GM12891 (cell line): ENCODE measurements at regions not wholly inside any gene's neighbourhood (a gene's known extent, or its start where the extent isn't known, plus 50 kb on each side); places are given as distances from the start of the nearest gene placed in this dataset.

Experiments
- DNase-seq: peaks from one replicate; pipeline ENCODE4 v3.0.0; 2011; ENCODE audit warnings: low spot score; ENCODE audit not compliant: insufficient read length
- FAIRE-seq: peaks from 2 replicates; lab custom pipeline; 2011; peaks lifted over from hg19 to GRCh38; lab: Jason Lieb, UNC
- PAX5 ChIP-seq: IDR thresholded peaks from 2 replicates; pipeline ENCODE4 v1.6.1; 2011; ENCODE audit warnings: low read length, moderate library complexity, mild to moderate bottlenecking; ENCODE audit not compliant: insufficient read depth, severe bottlenecking
- POLR2A ChIP-seq: IDR thresholded peaks from 2 replicates; pipeline ENCODE4 v1.6.1; 2011; ENCODE audit warnings: low read depth, low read length, control low read depth
- POLR2AphosphoS5 ChIP-seq: IDR thresholded peaks from 2 replicates; pipeline ENCODE4 v1.6.1; 2011; ENCODE audit warnings: low read depth, low read length, control low read depth
- POU2F2 ChIP-seq: IDR thresholded peaks from 2 replicates; pipeline ENCODE4 v1.6.1; 2011; ENCODE audit warnings: low read depth, mild to moderate bottlenecking, control low read depth, low read length, moderate library complexity
- SPI1 ChIP-seq: IDR thresholded peaks from 2 replicates; pipeline ENCODE4 v1.6.1; 2011; ENCODE audit warnings: low read depth, low read length, control low read depth
- TAF1 ChIP-seq: IDR thresholded peaks from 2 replicates; pipeline ENCODE4 v1.6.1; 2011; ENCODE audit warnings: low read depth, low read length, control low read depth

DNA sequence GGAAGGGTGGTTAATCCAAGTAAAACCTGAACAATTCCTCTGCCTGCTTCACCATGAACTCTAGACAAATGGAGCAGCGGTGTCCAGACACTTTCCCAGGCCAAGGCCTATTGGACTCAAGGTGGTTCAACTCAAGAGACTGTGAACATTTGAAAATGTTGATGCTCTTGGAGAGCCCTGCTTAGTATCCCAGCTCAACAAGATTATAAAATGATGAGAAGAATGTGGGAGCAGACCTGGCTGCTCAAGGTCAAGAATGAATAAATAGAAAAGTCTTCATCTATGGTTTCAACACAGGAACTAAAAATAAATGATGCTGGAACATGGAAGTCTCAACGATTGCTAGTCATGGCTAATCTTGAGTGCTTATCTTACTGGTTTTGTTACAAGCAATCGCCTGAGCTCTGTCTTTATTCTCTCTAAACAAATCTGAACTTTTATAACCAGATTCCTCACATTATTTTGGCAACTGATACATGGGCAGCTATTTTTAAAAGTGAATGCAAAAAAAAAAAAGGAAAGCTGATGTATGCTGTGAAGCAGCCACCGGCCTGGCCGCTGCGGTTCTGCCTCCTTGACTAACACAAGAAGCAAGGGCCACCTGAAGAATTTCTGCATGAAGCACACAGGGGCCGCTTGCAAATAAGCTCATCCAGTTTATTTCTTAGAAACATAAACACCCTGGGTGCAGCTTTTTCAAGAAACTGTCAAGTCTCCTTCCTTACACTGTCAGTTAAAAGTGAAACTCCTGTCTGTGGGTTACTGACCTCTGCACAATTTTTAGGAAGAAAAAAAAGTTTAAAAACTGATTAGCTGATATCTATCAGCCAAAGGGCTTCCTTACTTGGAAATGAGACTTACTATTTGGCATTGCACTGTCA, 120.1 kb upstream of the ARHGEF3 start:
- FAIRE-seq = peak; percentile 70
- TF ChIP-seq PAX5 (no peak), TAF1 (no peak), POU2F2 (no peak), POLR2AphosphoS5 (no peak), POLR2A (no peak), SPI1 (no peak)
- no peak for DNase-seq

DNA sequence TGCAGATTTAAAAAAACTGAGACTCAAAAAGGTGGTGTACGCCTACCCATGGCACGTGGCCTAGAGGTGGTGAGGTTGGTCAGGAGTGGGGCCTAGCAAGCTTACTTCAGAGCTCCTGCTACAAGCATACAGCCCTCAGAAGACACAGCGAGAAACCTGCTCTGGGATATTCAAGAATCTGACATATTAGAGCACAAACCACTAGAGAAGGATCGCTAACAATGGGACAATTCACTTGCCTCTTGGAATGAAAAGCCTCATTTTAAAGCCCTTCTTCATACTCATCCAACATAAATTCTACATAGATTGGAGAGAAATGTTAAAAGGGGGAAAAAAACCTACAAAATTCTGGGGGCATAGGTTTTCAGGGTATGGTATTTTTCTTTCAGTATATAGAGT, 118.0 kb upstream of the ARHGEF3 start:
- no peak for FAIRE-seq
- TF ChIP-seq SPI1 (no peak), TAF1 (no peak), POLR2A (no peak), POLR2AphosphoS5 (no peak), POU2F2 (no peak), PAX5 (no peak)
- no peak for DNase-seq

DNA sequence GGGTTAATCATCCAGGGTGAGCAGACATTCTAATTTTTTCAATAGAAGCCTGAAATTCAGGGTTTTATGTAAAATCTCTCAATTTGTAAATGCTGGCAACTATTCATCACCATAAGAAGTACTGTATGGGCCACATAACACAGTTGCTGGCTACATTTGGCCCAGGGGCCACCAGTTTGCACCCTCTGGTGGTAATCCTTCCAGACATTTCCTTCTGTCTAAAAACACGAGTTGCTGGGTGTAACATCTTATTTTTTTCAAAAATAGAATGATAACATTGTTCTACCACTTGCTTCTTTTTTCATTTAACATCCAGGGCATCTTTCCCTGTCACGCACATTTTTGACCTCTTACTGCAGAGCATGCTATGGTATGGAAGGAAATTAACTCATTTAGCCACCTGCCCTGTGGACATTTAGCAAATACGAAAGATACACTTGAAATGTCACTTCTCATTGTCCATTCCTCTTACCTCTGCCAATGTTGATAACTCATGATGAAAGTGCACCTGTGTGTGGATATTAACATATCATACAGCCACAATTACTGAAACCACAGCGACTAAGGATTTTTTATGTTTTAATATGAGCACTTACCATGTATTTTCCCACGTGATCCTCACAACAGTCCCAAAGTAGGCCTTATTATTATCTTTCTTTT, 117.5 kb upstream of the ARHGEF3 start:
- peak; percentile 93 for FAIRE-seq
- DNase-seq = no peak
- TF ChIP-seq POU2F2 (no peak), POLR2A (no peak)

DNA sequence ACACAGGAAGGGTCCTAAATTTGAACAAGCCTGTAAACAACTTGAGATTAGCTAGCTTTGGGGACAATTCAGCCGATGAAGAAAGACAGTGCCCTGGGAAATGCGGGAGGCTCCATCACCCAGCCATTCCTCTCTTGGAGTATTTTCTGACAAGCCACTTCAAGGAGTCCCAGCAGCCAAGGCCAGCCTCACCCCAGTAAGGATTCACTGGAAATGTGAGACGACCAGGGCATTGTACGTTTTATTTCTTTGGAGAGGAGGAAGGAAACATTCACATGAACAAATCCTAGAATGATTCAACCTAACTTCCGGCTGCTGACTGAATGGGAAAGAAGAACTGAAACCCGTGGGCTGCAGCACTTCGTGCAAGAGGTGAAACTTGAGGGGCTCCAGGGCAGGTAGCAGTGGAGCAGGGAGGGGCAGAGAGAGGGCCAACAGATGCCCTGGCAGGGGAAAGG, 116.4 kb upstream of the ARHGEF3 start:
- DNase-seq = peak; percentile 20
- FAIRE-seq = no peak
- TF ChIP-seq PAX5 (no peak), TAF1 (no peak), POU2F2 (peak; percentile 91), SPI1 (peak; percentile 99), POLR2AphosphoS5 (no peak)

DNA sequence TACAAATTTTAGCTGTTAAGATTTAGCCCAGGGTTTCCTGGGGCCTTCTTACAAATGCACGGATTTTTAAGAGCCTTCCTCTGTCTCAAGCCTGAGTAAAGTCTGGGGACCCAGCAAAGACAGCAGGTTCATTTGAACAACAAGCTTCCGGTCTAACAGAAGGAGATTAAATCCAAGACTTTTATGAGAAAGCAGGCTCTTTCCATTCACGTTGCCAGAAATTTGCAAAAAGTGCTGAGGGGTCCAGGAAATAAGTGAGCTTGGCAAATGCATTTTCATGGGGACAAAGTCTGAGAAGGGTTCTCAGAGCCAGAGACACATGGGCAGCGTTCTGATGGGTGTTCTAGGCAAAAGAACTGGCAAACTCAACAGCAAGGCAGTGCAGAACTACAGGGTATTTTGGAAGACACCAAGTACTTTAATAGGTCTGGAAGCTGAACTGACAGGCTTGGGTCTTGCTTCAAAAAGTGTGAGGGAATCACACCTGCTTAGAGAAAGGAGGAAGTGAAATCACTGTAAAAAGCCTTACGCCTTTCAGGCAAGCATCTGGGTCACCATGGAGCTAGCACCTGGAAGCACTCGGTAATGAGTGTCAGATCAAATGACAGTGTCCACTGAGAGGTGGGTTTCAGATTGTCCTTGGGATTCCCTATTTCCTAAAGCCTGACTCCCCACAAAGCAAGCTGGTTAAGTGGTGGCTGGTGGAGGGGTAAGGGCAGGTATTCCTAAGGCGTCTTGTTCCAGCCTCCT, 115.8 kb upstream of the ARHGEF3 start:
- TF ChIP-seq TAF1 = no peak
- TF ChIP-seq POLR2A = 0 out of 2 replicates have a peak, but pooled peaks have one; percentile 5
- no peak for TF ChIP-seq POLR2AphosphoS5
- TF ChIP-seq POU2F2 = no peak
- no peak for TF ChIP-seq PAX5
- peak; percentile 100 for TF ChIP-seq SPI1
- DNase-seq (peak; percentile 15), FAIRE-seq (peak; percentile 98)

DNA sequence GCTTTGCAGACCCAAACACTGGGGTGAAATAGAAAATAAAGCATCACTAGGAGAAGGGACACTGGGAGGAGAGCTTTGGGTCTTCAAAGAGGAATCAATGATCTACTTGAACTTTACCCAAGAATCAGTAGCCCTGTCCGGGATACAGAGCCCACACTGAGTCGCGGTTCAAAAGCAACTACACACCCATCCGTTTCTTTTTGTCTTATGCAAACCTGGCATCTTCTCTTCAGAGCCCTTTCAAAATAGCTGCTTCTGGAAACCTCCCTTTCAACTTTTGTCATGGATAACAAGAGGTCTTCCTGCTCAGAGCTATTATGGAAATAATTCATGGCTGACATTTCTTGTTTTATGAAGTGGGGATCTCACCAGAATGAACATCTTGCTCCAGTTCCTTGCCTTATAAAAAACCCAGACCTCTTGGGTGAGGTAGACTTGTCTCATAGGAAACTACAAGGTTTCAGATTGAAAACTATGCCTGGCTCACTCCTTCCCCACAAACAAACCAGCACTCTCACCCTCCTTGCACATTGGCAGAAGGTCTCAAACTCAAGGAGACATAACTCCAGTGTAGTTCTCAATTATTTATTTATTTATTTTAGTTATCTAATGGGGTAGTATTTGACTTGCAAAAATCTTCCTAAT, 115.1 kb upstream of the ARHGEF3 start:
- DNase-seq (no peak), FAIRE-seq (peak; percentile 79)
- no peak for TF ChIP-seq POLR2A

DNA sequence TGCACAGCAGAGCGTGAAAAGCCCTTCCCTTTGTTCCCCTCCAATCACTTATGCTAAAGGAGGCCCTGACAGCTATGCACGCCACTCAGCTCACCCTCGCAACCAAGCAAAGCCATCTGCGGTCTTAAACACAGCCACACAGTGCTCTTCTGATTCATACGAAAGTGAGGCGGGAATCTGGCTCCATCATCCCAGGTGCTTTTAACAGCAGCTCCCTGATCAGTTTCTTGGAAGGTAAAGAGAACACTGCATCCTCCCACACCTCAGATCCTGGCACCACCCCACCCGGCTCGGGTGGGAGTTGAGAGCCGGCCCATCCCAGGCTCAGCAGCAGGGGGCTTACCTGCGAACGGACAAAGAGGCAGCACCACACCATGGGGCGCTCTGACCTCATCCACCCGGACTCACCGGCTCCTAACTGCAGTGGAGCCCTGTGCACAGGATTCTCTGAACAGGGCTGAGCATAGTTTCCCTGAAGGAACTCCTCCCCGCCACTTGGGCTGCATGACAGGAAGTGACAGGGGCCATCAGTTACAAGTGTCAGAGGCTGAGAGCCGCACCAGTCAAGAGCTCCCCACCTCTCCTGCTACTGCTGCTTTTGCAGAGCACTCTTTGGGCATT, 114.3 kb upstream of the ARHGEF3 start:
- DNase-seq = peak; percentile 29
- TF ChIP-seq POLR2A (peak; percentile 49; the same call in 1 of the 2 replicates), POLR2AphosphoS5 (no peak), SPI1 (0 out of 2 replicates have a peak, but pooled peaks have one; percentile 51), PAX5 (peak; percentile 66), TAF1 (peak; percentile 51; the same call in 1 of the 2 replicates), POU2F2 (peak; percentile 68; the same call in 1 of the 2 replicates)
- peak; percentile 95 for FAIRE-seq

DNA sequence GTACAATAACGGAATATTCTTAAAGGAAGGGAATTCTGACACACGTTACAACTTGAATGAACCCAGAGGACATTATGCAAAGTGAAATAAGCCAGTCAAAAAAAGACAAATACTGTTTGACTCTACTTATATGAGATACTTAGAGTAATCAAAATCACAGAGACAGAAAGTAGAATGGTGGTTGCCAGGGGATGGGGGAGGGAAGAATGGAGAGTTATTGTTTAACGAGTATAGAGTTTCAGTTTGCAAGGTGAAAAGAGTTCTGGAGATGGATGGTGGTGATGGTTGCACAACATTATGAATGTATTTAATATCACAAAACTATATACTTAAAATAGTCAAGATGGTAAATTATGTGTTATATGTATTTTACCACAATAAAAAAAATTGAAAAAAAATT, 112.9 kb upstream of the ARHGEF3 start:
- no peak for DNase-seq
- FAIRE-seq = peak; percentile 79

DNA sequence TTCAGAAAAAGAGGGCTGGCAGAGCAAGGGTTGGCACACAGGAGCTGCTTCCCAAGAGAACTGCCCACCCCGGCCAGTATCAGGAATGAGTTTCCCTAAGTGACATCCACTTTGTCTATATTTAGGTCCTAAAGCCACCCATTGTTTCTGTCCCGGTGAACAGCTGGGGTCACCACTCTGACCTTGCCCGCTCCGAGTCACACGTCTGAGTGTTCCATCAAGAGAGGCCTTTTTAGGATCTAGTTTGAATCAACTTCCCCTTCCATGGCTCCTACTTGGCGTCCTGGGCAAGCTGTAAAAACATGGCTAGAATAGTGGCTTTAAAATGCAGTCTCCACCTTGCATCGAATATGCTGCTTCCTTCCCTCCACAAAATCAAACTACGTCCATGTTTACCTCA, 109.6 kb upstream of the ARHGEF3 start:
- FAIRE-seq (no peak), DNase-seq (no peak)
- TF ChIP-seq PAX5 (no peak), POLR2AphosphoS5 (no peak), SPI1 (no peak), POLR2A (no peak), POU2F2 (no peak), TAF1 (no peak)

More for the DNA sequence above, 112.9 kb upstream of the ARHGEF3 start:
- TF ChIP-seq TAF1 = no peak
- no peak for TF ChIP-seq POLR2A
- TF ChIP-seq POU2F2 = no peak
- TF ChIP-seq POLR2AphosphoS5 = no peak
- no peak for TF ChIP-seq PAX5
- no peak for TF ChIP-seq SPI1
